Pancreas (tissue), 10 donors: ENCODE measurements at regions not wholly inside any gene's neighbourhood (a gene's known extent, or its start where the extent isn't known, plus 50 kb on each side); places are given as distances from the start of the nearest gene placed in this dataset.

Source experiments
- ATAC-seq, 4 donors: fragments of 200-7000 bp; cut with Tn5 transposase; one replicate each; pipeline versions ENCODE4 v1.8.0 to v1.9.1; 2020; ENCODE audit warnings: mild to moderate bottlenecking in 4 of 4, moderate library complexity in 4 of 4
- DNase-seq, 6 donors: peaks; one replicate each; pipeline ENCODE4 v3.0.0-alpha.2; 2020
- FAIRE-seq: peaks from 2 replicates; lab custom pipeline; 2012; peaks lifted over from hg19 to GRCh38; lab: Jason Lieb, UNC
- H3K27ac ChIP-seq, 4 donors: fragments of 200-600 bp; sonication (generic); 1 replicate in 3 of 4; 2 replicates in 1 of 4; pipeline versions ENCODE4 v1.5.0 to v1.8.0; 2020
- H3K27me3 ChIP-seq, 4 donors: fragments of 200-600 bp; one replicate each; pipeline ENCODE4 v1.8.0; 2021
- H3K36me3 ChIP-seq, 3 donors: fragments of 200-600 bp; sonication (generic) in 1 of 3; one replicate each; pipeline versions ENCODE4 v1.5.0 to v1.8.0; 2020 to 2021
- H3K4me1 ChIP-seq, 3 donors: fragments of 200-600 bp; one replicate each; pipeline ENCODE4 v1.8.0; 2021
- H3K4me3 ChIP-seq, 4 donors: fragments of 200-600 bp; sonication (generic) in 2 of 4; one replicate each; pipeline versions ENCODE4 v1.5.0 to v1.8.0; 2020 to 2021
- H3K9me3 ChIP-seq, 4 donors: fragments of 200-600 bp; one replicate each; pipeline ENCODE4 v1.8.0; 2021
- CTCF ChIP-seq, 4 donors: fragments of 200-600 bp; sonication (generic) in 3 of 4; IDR thresholded peaks; one replicate each; pipeline versions ENCODE4 v1.5.0 to v1.8.0; 2021; ENCODE audit warnings: antibody characterized with exemption in 4 of 4
- WGBS, 2 donors: extraction: QIAGEN DNeasy Blood & Tissue Kit; methylation state at CpG; one replicate each; pipeline ENCODE4 v1.1.7; 2013; 5-methylcytosine and 5-hydroxymethylcytosine counted together
- intact Hi-C, 3 donors: fragments of 100-400 bp; cut with DNase I; formaldehyde crosslinking; loops; one replicate each; pipeline versions ENCODE4 v1.11.1 to v1.14.2; 2022
- donor health status: healthy with polysubstance abuse.
- donor health status: DM: no; HTN: no; CAD: no; lungs with moderate emphysema.
- donor health status: DM: no; HTN: no; CAD: no.
- donor health status: control.
- donor health status: control.
- donor health status: Bipolar disorder and iron deficiency.
- donor health status: DM: yes; HTN: yes; CAD: no.
- donor health status: DM: no; HTN: no; CAD: no.
- donor health status: DM: no; HTN: no; CAD: no.
- donor health status: DM: yes; HTN: yes; CAD: no.

- FAIRE-seq, result no peak
Observed at GRCh38 chr6:138645976-138646640, 127.5 kb upstream of the CCDC28A start.

DNA sequence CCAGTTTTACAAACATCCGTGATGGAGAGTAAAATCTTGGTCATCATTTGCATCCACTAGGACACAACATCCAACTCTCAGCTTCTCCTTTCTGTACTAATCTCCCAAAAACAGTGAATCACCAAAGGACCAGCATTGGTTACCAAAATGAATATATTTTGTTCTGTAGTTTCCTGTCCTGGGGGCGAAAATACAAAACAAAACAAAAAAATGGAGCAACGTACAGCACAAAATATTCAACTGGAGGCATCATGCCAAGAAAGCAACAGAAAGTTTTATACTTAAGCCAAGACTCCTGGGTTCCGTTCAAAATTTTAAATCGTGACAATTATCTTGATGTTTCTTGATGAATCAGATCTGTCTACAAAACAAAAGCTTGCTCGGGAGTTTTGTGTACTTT, 126.6 kb upstream of the CCDC28A start:
- intact Hi-C loops, result no loop called here
- Histone ChIP-seq H3K36me3 (no peaks in the 10 kb centered on the region), H3K9me3 (no peaks in the 10 kb centered on the region), H3K27ac (no peak overlapping the region), H3K4me3 (no peak overlapping the region), H3K27me3 (no peaks in the 10 kb centered on the region), H3K4me1 (no peaks in the 10 kb centered on the region)
- no peak for TF ChIP-seq CTCF (IDR thresholded peaks at IDR 0.05)
- no peak for DNase-seq
- WGBS, 2 donors, result 52 to 54% methylated on average over 6 of the region's 6 CpGs
- no peak for FAIRE-seq
- ATAC-seq, result no peak

More at GRCh38 chr6:138645976-138646640, 127.5 kb upstream of the CCDC28A start:
- Histone ChIP-seq H3K27ac (no peak overlapping the region), H3K27me3 (no peaks in the 10 kb centered on the region), H3K9me3 (no peaks in the 10 kb centered on the region), H3K36me3 (no peaks in the 10 kb centered on the region), H3K4me3 (no peak overlapping the region), H3K4me1 (no peaks in the 10 kb centered on the region)
- DNase-seq (no peak), ATAC-seq (no peak)
- intact Hi-C loops, result no loop called here
- 88 to 93% methylated on average over 3 of the region's 3 CpGs for WGBS, 2 donors
- TF ChIP-seq CTCF (IDR thresholded peaks at IDR 0.05), result no peak

DNA sequence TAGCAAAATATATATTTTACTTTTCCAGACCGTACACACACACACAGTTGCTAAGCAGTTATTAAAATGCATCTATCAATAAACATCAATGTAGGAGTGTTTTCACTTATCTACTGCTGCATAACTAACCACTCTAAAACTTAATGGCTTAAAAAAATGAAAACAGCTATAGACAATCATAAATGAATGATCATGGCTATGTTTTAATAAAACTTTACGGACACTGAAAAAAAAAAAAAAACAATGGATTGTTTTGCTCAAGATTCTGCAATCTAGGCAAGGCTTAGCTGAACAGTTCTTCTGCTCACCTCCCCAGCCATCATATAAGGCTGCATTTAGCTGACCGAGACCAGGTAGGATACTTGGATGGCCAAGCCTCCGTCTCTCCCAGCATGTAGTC, 125.4 kb upstream of the CCDC28A start:
- no peak for FAIRE-seq
- WGBS, 2 donors, result 96 to 97% methylated on average over 4 of the region's 4 CpGs
- ATAC-seq, result no peak
- no peak for DNase-seq
- intact Hi-C loops, result no loop called here
- TF ChIP-seq CTCF (IDR thresholded peaks at IDR 0.05), result no peak
- H3K4me1 ChIP-seq, result no peaks in the 10 kb centered on the region
- H3K27me3 ChIP-seq, result no peaks in the 10 kb centered on the region
- no peaks in the 10 kb centered on the region for H3K9me3 ChIP-seq
- no peak overlapping the region for H3K27ac ChIP-seq
- H3K4me3 ChIP-seq, result no peak overlapping the region
- no peaks in the 10 kb centered on the region for H3K36me3 ChIP-seq

- no peak for ATAC-seq
- TF ChIP-seq CTCF (IDR thresholded peaks at IDR 0.05), result no peak
- WGBS, 2 donors, result 93 to 97% methylated on average over 4 of the region's 4 CpGs
- no peak for DNase-seq
- FAIRE-seq, result no peak
- Histone ChIP-seq H3K27ac (no peak overlapping the region), H3K36me3 (no peaks in the 10 kb centered on the region), H3K4me1 (no peaks in the 10 kb centered on the region), H3K9me3 (no peaks in the 10 kb centered on the region), H3K4me3 (no peak overlapping the region), H3K27me3 (no peaks in the 10 kb centered on the region)
- intact Hi-C loops, result no loop called here
Observed at GRCh38 chr6:138651491-138651890, 122.1 kb upstream of the CCDC28A start.

GRCh38 chr6:138652824-138653223, 120.7 kb upstream of the CCDC28A start:
- no peaks in the 10 kb centered on the region for H3K4me1 ChIP-seq
- no peak overlapping the region for H3K4me3 ChIP-seq
- no peak overlapping the region for H3K27ac ChIP-seq
- WGBS, 2 donors, result 38 to 54% methylated on average over 1 of the region's 1 CpG
- no peak for TF ChIP-seq CTCF (IDR thresholded peaks at IDR 0.05)
- no peak for FAIRE-seq
- H3K36me3 ChIP-seq, result no peaks in the 10 kb centered on the region
- no peak for DNase-seq
- no peaks in the 10 kb centered on the region for H3K9me3 ChIP-seq
- H3K27me3 ChIP-seq, result no peaks in the 10 kb centered on the region
- intact Hi-C loops, result no loop called here
- ATAC-seq, result no peak
